ENCODE measurements at regions not wholly inside any gene's neighbourhood (a gene's known extent, or its start where the extent isn't known, plus 50 kb on each side); places are given as distances from the start of the nearest gene placed in this dataset.

- no peak for TF ChIP-seq CTCF (IDR thresholded peaks at IDR 0.05)
- no peak for TF ChIP-seq POLR2AphosphoS5 (IDR thresholded peaks at IDR 0.05)
- TF ChIP-seq POLR2A (IDR thresholded peaks at IDR 0.05): no peak
- TF ChIP-seq EP300 (IDR thresholded peaks at IDR 0.05): no peak
These were observed 399.5 kb downstream of the QKI start for GRCh38 chr6:163813979-163814493.
